IPS-20b (cell line): ENCODE measurements at regions not wholly inside any gene's neighbourhood (a gene's known extent, or its start where the extent isn't known, plus 50 kb on each side); places are given as distances from the start of the nearest gene placed in this dataset.

Experiments used
- H3K27ac ChIP-seq: one replicate; pipeline ENCODE4 v1.5.1; 2013; ENCODE audit warnings: low read length
- H3K27me3 ChIP-seq: 2 replicates; pipeline ENCODE4 v1.6.1; 2013; ENCODE audit warnings: mild to moderate bottlenecking, low read length, inconsistent platforms; ENCODE audit not compliant: insufficient read depth
- H3K36me3 ChIP-seq: 2 replicates; pipeline ENCODE4 v1.6.1; 2013; ENCODE audit warnings: low read depth, mild to moderate bottlenecking, inconsistent platforms, low read length, moderate library complexity; ENCODE audit not compliant: insufficient read depth
- H3K4me1 ChIP-seq: 2 replicates; pipeline ENCODE4 v1.6.1; 2013; ENCODE audit warnings: mild to moderate bottlenecking, control low read depth, inconsistent platforms, low read length, moderate library complexity; ENCODE audit not compliant: insufficient read depth
- H3K4me3 ChIP-seq: 2 replicates; pipeline ENCODE4 v1.5.1; 2013; ENCODE audit warnings: mild to moderate bottlenecking, low read length, inconsistent platforms
- H3K9ac ChIP-seq: 2 replicates; pipeline ENCODE4 v1.6.1; 2013; ENCODE audit warnings: low read depth, mild to moderate bottlenecking, inconsistent platforms, low read length, moderate library complexity
- H3K9me3 ChIP-seq: 2 replicates; pipeline ENCODE4 v1.6.1; 2013; ENCODE audit warnings: mild to moderate bottlenecking, low read depth, low read length, inconsistent platforms; ENCODE audit not compliant: insufficient read depth

DNA sequence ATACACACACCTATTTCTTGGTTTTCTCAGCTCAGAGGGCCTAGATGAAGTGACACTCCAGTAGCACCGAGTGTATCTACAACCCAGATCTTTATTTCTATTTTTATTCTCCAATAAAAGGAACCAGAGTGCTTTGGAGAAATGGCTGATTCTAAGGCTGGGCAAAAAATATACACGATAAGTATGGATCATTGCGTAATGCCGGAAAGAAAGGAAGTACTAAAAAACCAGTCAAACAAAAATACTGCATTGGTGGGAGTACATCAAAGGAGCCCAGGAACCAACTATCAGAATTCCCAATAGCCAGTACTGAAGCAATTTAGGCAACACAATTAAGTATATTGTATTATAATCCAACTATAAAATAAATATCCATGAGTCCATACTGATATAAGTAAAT lies 400.9 kb upstream of the CCDC196 start:
- Histone ChIP-seq H3K27me3 (no peaks in the 10 kb centered on the region), H3K27ac (no peak overlapping the region), H3K9ac (no peak overlapping the region), H3K4me3 (no peak overlapping the region), H3K36me3 (no peaks in the 10 kb centered on the region), H3K4me1 (no peaks in the 10 kb centered on the region), H3K9me3 (no peaks in the 10 kb centered on the region)

DNA sequence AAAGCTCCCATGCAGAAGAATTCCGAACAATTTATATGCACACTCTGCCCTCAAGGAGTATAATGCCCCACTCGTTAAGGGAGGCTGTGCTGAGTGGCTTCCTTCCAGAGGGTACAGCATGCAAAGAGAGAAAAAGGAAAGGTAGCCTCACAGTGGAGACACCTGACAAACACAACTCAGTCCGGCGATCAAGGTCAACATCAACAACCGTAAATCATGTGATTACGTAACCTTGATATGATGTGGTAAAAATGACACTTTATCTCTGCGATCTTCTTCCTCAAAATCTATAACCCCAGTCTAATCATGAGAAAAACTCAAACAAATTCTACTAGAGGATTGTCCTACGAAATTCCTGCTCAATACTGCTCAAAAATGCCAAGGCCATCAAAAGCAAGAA lies 400.5 kb upstream of the CCDC196 start:
- no peak overlapping the region for H3K9ac ChIP-seq
- no peaks in the 10 kb centered on the region for H3K27me3 ChIP-seq

DNA sequence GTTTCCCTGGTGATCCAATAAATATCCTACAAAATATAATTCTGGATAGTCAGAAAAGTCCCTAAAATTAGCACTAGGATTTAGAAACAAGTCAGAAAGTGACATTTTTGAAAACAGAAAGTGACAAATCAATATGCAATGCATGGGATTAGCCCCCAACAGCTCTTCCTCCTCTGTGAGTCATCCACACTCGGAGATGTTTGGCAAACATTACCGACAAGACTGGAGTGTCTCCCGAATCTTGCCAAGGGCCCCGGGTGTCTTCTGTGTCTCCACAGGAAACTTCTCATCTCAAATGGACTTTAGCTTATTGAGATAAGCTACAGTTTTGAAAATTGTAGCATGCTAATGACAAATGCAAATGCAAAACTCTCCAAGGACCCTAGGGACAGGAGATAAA lies 398.9 kb upstream of the CCDC196 start:
- no peaks in the 10 kb centered on the region for H3K9me3 ChIP-seq
- H3K27ac ChIP-seq: no peak overlapping the region
- H3K9ac ChIP-seq: no peak overlapping the region
- no peak overlapping the region for H3K4me3 ChIP-seq
- H3K36me3 ChIP-seq: no peaks in the 10 kb centered on the region
- no peaks in the 10 kb centered on the region for H3K4me1 ChIP-seq
- H3K27me3 ChIP-seq: no peaks in the 10 kb centered on the region

More for the DNA sequence above, 400.5 kb upstream of the CCDC196 start:
- Histone ChIP-seq H3K4me1 (no peaks in the 10 kb centered on the region), H3K27ac (no peak overlapping the region), H3K9me3 (no peaks in the 10 kb centered on the region), H3K4me3 (no peak overlapping the region), H3K36me3 (no peaks in the 10 kb centered on the region)

DNA sequence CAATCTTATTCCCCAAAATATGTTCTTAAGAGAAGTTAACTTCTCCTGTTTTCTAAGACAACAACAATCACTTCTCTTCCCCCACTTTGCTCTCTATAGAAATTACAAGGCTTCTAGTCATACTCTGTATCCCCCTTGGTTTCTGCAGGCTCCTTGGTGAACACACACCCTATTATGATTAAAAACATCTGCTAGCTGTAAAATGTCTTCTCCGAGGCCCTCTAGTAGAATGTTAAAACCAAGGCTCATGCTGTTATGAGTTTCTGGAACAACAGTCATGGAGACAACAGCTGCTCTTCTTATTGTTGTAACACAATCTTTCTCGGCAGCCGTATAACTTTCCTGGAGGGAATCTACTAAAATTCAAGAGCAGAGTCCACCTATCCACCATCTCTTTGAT lies 397.5 kb upstream of the CCDC196 start:
- H3K36me3 ChIP-seq: no peaks in the 10 kb centered on the region

DNA sequence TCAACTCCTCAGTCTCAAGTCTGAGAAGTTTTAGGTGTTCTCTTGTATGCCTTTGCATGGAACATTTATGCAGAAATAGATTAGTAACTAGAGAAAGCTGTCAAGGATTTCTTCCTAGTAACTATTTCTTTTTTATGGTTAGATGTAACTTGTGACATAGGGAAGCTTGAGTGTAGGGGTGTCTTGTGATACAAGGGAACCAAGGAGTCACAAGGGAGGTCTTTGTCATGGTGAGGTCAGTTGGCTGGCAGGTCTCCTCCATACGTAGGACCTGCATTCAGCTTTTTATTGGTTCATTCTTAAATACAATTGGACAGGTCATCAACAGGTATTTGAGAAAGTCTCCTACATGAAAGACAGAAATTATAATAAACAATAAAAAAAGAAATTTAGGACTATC lies 394.0 kb upstream of the CCDC196 start:
- no peaks in the 10 kb centered on the region for H3K36me3 ChIP-seq
- no peak overlapping the region for H3K9ac ChIP-seq

More for the DNA sequence above, 397.5 kb upstream of the CCDC196 start:
- Histone ChIP-seq H3K27ac (no peak overlapping the region), H3K4me1 (no peaks in the 10 kb centered on the region), H3K27me3 (no peaks in the 10 kb centered on the region), H3K9ac (no peak overlapping the region), H3K9me3 (no peaks in the 10 kb centered on the region), H3K4me3 (no peak overlapping the region)

DNA sequence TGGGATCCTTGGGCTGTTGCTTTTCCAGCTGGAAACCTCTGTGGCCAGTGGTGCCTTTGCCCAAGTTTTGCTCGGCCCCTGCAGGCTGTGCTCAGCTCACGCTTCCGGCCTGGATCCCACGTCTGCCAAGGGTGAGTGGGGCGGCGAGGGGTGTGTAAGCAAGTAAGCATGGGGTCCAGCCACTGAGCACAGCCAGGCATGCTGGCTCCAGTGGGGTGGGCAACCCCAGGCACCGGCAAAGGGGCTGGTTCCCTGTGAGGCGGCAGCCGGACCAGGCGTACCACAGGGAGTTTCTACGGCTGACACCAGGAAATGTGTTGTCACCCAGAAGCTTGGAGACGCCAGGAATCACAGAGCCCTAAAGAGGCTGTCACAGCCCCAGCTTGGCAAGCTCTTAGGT lies 393.4 kb upstream of the CCDC196 start:
- no peak overlapping the region for H3K4me3 ChIP-seq
- H3K36me3 ChIP-seq: no peaks in the 10 kb centered on the region
- no peak overlapping the region for H3K9ac ChIP-seq
- H3K4me1 ChIP-seq: peaks cover 4% of the 10 kb centered on the region; the same call in 1 of the 2 replicates
- no peak overlapping the region for H3K27ac ChIP-seq
- H3K9me3 ChIP-seq: no peaks in the 10 kb centered on the region
- no peaks in the 10 kb centered on the region for H3K27me3 ChIP-seq

More for the DNA sequence above, 394.0 kb upstream of the CCDC196 start:
- Histone ChIP-seq H3K4me3 (no peak overlapping the region), H3K27ac (no peak overlapping the region), H3K27me3 (no peaks in the 10 kb centered on the region), H3K4me1 (peaks cover 4% of the 10 kb centered on the region; the same call in 1 of the 2 replicates), H3K9me3 (no peaks in the 10 kb centered on the region)

DNA sequence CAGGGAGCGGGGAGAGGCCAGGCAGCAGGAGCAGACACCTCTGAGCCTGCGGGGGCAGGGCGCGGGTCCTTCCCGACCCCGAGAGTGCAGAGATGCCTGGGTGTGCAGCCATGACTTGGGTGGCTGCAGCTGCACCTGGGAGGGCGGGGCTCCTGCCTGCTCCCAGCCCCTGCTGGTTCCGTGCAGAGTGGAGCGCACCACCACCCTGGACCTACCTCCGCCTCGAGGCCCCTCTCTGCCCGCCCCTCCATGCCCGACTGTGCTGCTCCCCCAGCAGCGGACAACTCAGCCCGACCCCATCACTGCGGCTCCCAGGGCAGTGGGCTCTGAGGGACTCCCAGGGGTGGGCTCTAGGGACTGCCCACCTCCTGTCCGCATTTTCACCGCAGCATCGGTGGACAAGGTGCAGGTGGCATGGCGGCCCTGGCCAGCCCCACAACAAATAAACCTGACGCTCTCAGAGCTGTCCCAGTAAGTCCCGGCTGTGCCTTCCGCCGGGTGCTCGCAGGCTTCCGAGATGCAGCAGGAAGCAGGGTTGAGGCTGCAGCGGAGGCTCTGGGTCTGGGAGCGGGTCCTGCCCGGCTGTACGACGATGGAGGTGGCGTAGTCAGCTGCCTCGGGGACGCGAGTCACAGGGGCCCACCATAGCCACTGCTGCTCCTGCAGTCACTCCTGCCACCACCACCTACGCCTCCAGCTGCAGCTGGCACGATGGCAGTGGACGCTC lies 392.0 kb upstream of the CCDC196 start:
- Histone ChIP-seq H3K27me3 (no peaks in the 10 kb centered on the region), H3K4me3 (no peak overlapping the region), H3K4me1 (peaks cover 4% of the 10 kb centered on the region; the same call in 1 of the 2 replicates), H3K36me3 (no peaks in the 10 kb centered on the region), H3K27ac (no peak overlapping the region), H3K9me3 (no peaks in the 10 kb centered on the region), H3K9ac (no peak overlapping the region)

DNA sequence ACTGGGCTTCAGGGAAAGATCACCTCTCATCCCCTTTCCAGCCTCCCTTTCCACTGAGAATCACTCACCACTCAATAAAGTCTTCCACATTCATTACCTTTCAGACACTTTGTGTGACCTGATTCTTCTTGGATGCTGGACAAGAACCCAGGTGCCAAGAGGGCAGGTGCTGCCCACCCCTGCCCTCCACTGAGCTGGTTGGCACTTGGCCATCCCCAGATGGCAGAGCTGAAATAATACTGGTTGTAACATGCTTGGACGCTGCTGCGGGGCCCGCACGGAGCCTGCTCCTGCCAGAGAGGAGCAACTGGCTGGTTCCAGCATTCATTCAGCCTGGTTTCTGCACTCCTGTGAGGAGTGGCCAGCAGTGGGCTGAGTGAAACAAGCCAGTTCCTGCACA lies 386.7 kb upstream of the CCDC196 start:
- no peak overlapping the region for H3K27ac ChIP-seq

DNA sequence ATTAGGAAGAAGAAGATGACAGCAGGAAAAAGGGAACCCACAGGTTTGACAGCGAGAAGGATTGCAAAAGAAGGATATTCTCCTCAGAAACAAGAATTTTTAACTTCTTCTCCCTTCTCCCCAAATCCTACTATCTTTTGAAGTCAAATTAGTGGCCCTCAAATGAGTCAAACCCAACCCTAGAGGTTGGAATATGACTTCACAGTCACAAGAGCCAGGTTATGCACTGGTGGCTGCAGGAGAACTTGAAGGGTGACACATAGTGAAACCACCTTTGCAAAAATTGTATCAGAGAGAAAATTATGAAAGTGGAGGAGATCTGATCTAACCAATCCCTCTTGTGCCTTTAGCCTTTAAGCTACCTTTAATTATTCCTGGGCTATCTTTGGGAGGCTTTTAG lies 386.2 kb upstream of the CCDC196 start:
- Histone ChIP-seq H3K4me1 (peaks cover 4% of the 10 kb centered on the region; the same call in 1 of the 2 replicates), H3K4me3 (no peak overlapping the region), H3K27me3 (no peaks in the 10 kb centered on the region), H3K9ac (no peak overlapping the region), H3K36me3 (no peaks in the 10 kb centered on the region), H3K9me3 (no peaks in the 10 kb centered on the region), H3K27ac (no peak overlapping the region)

More for the DNA sequence above, 386.7 kb upstream of the CCDC196 start:
- Histone ChIP-seq H3K9ac (no peak overlapping the region), H3K27me3 (no peaks in the 10 kb centered on the region), H3K9me3 (no peaks in the 10 kb centered on the region), H3K36me3 (no peaks in the 10 kb centered on the region), H3K4me1 (peaks cover 4% of the 10 kb centered on the region; the same call in 1 of the 2 replicates), H3K4me3 (no peak overlapping the region)

DNA sequence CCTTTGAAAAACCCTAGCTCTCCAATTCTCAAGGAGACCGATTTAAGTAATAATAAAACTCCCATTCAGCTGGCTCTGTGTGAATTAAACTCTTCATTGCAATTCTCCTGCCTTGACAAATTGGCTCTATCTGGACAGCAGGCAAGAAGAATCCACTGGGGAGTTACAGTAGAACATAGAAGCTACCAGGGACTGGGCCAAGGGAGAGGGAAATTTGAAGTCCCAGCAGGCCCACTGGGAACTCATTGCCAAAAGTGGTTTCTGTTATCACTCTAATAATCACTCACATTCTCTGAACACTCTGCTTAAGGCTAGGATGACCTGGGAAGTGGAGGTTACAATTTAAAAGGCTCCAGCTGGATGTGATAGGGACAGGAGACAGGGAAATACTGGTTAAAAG lies 384.5 kb upstream of the CCDC196 start:
- Histone ChIP-seq H3K36me3 (no peaks in the 10 kb centered on the region), H3K27ac (no peak overlapping the region), H3K4me1 (no peaks in the 10 kb centered on the region; the same call in 1 of the 2 replicates)

DNA sequence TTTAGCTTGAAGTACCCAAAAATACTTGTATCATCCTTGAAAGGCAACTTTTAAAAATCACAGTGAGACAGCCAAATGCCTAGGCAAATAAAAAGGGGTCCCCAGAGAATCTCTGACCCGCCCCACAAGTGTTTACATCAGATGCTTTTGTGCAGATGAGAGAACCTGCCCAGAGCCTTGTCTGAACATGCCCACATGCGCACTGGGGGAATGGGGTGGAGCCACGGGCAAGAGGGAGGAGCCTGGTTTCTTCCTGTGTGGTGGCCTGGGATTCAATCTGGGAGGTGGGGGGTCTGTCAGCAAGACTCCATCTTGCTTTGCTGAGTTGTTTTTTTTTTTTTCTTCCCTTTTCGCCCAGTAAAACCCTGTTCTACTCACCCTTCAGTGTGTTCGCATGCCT lies 381.7 kb upstream of the CCDC196 start:
- no peaks in the 10 kb centered on the region for H3K27me3 ChIP-seq
- no peak overlapping the region for H3K9ac ChIP-seq
- no peak overlapping the region for H3K4me3 ChIP-seq
- no peak overlapping the region for H3K27ac ChIP-seq
- H3K9me3 ChIP-seq: no peaks in the 10 kb centered on the region
- no peaks in the 10 kb centered on the region for H3K36me3 ChIP-seq
- no peaks in the 10 kb centered on the region for H3K4me1 ChIP-seq

More for the DNA sequence above, 384.5 kb upstream of the CCDC196 start:
- Histone ChIP-seq H3K9me3 (no peaks in the 10 kb centered on the region), H3K9ac (no peak overlapping the region), H3K27me3 (no peaks in the 10 kb centered on the region), H3K4me3 (no peak overlapping the region)

DNA sequence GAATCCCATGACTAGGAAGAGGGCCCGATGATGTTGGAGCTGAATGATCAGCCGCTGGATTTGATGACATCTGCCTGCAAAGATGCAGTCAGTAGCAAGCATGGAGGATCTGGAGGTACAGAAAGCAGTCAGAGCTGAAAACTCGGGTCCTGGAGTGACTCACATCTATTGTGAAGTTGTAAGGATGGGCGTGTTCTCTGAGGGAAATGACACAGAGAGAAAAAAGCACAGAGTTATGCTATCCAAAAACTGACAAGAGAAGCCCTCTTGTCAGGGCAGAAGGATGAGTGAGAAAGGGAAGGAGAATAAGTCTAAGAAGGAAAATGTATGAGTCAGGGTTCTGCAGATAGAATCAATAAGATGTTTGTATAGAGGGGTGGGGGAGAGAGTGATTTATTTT lies 380.4 kb upstream of the CCDC196 start:
- H3K4me3 ChIP-seq: no peak overlapping the region
- no peak overlapping the region for H3K27ac ChIP-seq
- H3K27me3 ChIP-seq: no peaks in the 10 kb centered on the region
- no peaks in the 10 kb centered on the region for H3K36me3 ChIP-seq
- no peaks in the 10 kb centered on the region for H3K9me3 ChIP-seq
- H3K9ac ChIP-seq: no peak overlapping the region
- no peaks in the 10 kb centered on the region for H3K4me1 ChIP-seq
